ENCODE measurements at regions not wholly inside any gene's neighbourhood (a gene's known extent, or its start where the extent isn't known, plus 50 kb on each side); places are given as distances from the start of the nearest gene placed in this dataset.

- no peak for TF ChIP-seq CTCF (tag by site-specific recombination; IDR thresholded peaks at IDR 0.05)
- TF ChIP-seq ZNF26 (tag by site-specific recombination; IDR thresholded peaks at IDR 0.05), result no peak
- TF ChIP-seq ZNF18 (tag by site-specific recombination; IDR thresholded peaks at IDR 0.05), result no peak
- TF ChIP-seq ZNF48 (tag by site-specific recombination; IDR thresholded peaks at IDR 0.05), result no peak
Observed at GRCh38 chr19:30086916-30087315, 144.9 kb downstream of the URI1 start (continued).

- TF ChIP-seq ZNF341 (tag by site-specific recombination; IDR thresholded peaks at IDR 0.05; ENCODE audit: low read depth) (peak; percentile 25; the same call in 1 of the 2 replicates), ZBTB8A (tag by site-specific recombination; IDR thresholded peaks at IDR 0.05) (no peak), IKZF3 (tag by site-specific recombination; IDR thresholded peaks at IDR 0.05) (no peak), HOXD13 (CRISPR knock-in tag; IDR thresholded peaks at IDR 0.05; ENCODE audit: borderline replicate concordance) (no peak), ZNF133 (tag by site-specific recombination; IDR thresholded peaks at IDR 0.05) (no peak), ZNF645 (tag by site-specific recombination; IDR thresholded peaks at IDR 0.05) (no peak), YY1 (tag by site-specific recombination; IDR thresholded peaks at IDR 0.05) (no peak), ZNF280D (tag by site-specific recombination; IDR thresholded peaks at IDR 0.05) (no peak), ZNF18 (tag by site-specific recombination; IDR thresholded peaks at IDR 0.05) (no peak)
- POLR2A ChIA-PET, result no interaction called here
- Histone ChIP-seq H3K4me3 (ENCODE audit: low read depth, low read length) (no peak overlapping the region), H3K4me1 (ENCODE audit: control insufficient read depth, insufficient read depth, low read length) (peaks cover 18% of the 10 kb centered on the region), H3K9me3 (ENCODE audit: control insufficient read depth, insufficient read depth, low read depth, low read length) (no peaks in the 10 kb centered on the region), H3K36me3 (ENCODE audit: control insufficient read depth in 2 of 2, insufficient read depth in 1 of 2, low read length in 2 of 2) (no peaks in the 10 kb centered on the region), H3K27ac (ENCODE audit: extremely low read depth, low read depth, low read length) (no peak overlapping the region)
- CTCF ChIA-PET, result interaction anchor here (0.7 to 0.8 kb wide), 2 partner anchors 8 to 9 kb away, joined by 3 read pairs; no protein-coding TSS in a partner anchor
Observed at GRCh38 chr19:30087381-30088138, 145.5 kb downstream of the URI1 start.
